ENCODE measurements at regions not wholly inside any gene's neighbourhood (a gene's known extent, or its start where the extent isn't known, plus 50 kb on each side); places are given as distances from the start of the nearest gene placed in this dataset.
A peak's percentile ranks its signal among the peaks of the same experiment; 100 is the strongest.
"Not testable (repeated sequence)": the region's sequence is repeated elsewhere in the genome, so short reads cannot be mapped to it uniquely, and the experiment has no call there.

DNA sequence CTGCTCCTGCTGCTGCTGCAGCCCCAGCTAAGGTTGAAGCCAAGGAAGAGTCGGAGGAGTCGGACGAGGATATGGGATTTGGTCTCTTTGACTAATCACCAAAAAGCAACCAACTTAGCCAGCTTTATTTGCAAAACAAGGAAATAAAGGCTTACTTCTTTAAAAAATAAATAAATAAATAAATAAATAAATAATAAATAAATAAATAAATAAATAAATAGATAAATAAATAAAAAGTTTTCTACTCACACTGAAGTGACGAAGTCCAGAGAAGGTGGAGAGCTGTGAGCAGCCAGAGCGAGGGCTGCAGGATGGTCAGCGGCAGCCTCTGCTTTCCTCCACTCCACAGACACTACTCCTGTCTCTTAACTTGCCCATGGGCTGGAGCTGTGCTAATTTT lies 105.6 kb upstream of the ATL2 start:
- DNase-seq, result not testable (repeated sequence)

DNA sequence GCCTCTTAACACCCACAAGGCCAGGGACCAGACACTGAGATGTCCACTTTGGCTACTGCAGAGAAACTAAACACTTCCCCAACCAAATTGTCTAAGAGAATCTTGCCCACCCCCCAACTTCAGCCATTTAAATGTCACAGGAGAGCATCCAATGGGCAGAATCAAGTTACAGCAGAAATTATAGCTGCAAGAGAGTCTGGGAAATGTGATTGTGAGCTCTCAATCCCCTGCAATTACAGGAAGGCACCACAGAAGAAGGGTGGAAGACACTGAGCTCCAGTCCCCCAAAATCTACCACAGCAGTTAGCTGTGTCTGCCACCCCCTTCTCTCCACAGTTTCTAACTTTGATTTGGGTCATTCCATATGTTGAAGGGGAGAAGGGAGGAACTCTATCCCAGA lies 103.5 kb upstream of the ATL2 start:
- DNase-seq, result no peak

DNA sequence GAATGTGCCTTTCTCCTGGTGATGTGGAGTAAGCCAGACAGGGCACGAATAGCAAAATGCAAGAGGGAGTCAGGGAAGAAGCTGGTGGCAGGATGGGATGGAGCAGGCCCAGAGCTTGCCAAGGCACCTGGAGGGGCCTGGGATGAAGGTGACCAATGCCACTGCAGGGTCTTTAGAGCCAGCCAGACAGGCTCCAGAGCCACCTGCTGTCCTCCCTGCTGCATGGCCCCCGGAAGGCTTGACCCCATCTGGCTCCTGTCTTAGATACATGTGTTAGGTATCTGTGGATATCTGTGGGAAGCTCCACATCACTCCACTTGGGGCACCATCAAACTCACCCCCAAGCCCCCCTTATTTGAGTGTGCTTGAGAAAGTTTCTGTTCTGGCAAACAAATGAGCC lies 99.9 kb upstream of the ATL2 start:
- DNase-seq, result no peak

DNA sequence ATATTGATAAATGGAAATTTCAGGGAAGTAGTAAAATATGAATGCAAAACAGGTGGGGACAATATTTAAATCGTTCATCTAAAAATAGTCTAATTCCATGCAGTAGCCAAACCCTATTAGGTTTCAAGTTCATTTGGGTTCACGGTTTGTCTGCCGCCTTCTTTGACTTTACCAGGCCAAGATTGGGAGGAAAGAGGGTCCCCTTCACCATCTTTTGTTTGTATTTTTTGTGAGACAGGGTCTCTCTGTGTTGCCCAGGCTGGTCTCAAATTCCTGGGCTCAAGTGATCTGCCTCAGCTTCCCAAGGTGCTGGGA lies 98.5 kb upstream of the ATL2 start:
- DNase-seq, result no peak

DNA sequence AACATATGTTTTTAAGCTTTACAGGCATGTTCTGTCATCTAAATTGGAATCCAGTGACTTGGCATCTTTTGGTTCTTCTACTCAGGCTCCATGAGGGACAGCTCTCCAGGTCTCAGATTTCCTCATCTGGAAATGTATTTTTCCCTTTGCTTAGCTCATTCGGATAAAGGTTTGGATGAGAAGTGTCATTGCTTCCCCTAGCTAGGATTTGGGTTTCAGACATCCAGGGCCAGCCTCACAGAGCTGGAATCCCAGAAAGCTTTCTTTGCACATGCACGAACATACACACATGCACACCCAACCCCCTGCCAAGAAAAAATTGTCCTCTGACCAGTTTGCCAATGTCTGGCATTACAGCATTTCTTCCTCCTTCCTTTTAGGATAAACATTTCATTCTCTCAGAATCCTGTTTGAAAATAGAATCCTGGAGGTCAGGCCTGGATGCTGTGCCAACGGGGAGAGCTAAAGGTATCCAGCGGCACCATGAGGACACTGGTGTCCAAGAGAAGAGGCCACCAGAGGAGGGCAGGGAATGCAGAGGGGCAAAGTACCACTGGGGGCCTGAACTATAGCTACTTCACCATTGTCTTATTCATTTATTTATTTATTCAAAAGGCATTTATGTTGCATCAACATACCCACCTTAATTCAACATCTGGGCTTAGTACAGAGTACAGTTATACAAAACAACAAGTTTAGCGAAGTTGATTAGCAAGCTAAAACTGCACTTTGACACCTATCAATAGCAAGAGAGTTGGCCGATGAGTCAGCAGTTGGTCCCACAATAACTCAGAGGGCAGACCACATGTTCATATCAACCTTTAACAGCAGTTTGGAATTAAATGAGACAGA lies 97.9 kb upstream of the ATL2 start:
- no peak for DNase-seq

DNA sequence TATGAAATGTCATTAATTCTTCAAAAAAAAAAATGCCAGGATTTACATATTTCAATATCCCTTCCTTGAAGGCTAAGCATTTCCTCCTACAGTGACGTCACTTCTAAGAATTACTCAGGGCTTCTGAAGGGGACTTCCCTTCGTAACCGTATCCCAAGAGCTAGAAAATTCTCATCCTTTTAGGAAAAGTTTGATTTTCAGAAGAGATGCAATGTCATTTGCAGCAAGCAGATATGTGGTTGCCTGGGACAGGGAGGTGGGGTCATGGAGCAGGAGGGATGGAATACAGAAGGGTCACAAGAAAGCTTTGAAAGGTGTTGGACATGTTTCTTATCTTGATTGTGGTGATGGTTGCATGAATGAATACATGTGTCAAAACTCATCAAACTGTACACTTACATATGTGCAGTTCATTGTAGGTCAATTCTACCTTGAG lies 97.0 kb upstream of the ATL2 start:
- DNase-seq, result no peak

DNA sequence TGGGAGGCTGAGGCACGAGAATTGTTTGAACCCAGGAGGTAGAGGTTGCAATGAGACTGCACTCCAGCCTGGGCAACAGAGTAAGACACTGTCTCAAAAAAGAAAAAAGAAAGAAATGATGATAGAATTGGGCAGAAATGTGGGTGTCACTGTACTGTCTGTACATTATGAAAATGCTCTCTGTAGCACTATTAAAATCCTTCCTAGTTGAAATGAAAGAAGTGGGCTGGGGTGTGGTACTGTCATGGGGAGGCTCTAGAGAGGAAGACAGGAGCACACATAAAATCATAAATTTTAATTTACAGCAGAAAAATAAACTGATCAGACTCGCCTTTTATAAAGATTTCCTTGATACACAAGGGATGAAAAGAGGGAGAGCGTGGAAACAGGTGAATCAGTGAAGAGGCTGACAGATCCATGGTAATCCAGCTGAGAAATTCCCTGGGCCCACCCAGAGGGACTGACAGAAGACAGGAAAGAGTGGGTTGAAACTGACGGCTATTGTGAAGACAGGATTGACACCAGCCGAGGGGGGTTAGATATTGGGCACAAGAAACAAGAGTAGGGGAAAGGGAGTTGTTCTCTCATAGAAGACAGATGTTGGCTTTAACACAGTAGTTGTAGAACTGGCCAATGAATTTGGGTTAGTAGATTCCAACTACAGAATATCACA lies 96.4 kb upstream of the ATL2 start:
- DNase-seq, result no peak

DNA sequence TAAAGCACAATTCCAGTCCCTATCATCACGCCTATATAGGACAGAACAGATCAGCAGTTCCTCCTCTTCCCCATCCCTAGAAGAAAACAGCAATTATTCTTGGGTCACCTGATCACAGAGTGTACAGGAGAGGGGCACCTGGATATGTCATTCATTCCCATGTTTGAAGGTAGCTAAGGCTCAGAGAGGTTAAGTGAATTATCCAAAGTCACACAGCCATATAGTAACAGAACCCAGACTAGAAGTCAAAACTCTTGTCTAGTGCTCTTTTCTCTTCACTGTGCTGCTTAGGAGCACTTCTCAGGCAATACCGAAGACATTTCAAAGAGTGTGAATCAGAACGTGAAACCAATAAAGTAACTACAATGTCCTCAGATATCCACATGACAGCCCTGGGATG lies 93.0 kb upstream of the ATL2 start:
- DNase-seq, result no peak

DNA sequence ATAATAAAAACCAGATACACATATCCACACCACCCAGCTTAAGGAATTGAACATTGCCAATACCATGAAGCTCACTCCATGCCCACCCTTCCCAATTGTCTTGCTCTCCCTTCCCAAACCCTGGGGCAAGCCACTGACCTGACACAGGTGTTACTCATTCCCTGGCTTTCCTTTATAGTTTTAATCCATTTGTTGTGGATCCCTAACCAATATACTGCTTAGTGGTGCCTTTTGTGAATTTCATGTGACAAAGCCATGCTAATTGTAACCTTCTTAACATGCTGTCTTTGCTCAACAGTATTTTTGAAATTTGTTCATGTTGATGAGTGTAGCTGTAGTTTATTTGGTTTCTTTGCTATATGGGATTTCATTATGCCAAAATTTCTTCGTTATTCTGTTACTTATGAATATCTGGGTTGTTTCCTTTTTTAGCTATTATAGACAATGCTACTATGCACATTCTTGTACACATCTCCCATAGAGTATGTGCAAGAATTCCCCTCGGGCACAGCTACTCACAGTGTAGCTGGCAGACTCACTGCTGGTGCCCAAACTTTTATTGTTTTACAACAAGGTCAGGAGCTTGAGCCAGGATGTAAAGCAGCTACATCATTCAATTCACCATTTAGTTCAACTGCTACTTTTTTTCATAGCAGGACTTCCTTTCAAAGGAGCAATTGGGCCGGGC lies 90.8 kb upstream of the ATL2 start:
- DNase-seq, result no peak

DNA sequence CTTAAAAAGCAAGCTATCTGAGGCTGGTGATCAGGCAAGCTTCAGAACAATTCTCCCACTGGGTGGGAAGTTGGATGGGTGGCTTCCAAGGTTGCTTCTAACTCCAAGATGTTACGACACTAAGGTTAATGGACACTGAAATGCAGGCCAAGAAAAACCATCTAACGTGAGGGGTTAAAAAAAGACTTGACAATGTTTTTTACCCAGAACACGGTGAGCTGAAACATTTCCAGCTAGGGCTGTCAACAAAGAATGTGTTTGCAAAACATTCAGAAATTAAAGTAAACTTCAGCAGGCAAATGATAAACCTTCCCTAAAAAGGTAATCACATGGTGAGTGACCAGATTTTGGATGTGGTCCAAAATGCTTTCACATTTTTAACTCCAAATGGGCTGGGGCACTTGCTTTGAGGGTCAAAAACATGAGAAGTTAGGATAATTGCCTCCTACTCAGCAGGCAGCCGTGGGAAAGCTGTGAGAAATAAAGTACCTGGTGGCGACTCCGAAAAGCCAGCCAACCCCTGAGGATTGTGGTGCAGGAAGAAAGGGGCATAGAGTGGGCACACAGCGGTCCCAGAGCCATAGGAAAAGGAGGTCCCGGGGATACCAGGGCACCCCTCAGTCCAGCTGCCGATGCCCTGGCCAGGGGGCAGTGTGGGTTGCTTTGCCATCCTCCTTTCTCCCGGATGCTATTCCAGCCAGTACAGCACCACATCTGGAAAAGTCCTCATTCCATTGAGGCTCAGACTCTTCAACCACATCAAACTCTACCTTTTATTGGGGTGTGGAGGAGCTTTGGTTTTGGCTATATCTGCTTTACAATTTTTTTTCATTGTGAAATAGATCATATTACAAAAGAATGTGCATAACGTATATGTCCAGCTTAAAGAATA lies 90.0 kb upstream of the ATL2 start:
- DNase-seq, result no peak

DNA sequence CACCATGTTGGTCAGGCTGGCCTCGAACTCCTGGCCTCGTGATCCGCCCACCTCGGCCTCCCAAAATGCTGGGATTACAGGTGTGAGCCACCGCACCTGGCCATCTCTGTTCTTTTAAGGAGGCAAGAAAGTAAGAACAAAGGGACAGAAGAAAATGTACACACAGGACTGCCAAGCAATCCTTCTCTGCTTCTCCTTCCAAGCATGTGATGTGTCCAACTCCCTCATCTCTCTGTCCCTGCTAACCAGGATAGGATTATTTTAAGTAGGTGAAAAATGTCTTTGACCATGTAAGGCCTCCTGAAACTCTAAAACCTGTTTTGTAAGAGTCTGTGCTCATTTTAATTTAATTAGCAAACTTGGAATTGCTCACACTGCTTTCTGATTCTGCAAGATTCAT lies 89.3 kb upstream of the ATL2 start:
- DNase-seq, result no peak

DNA sequence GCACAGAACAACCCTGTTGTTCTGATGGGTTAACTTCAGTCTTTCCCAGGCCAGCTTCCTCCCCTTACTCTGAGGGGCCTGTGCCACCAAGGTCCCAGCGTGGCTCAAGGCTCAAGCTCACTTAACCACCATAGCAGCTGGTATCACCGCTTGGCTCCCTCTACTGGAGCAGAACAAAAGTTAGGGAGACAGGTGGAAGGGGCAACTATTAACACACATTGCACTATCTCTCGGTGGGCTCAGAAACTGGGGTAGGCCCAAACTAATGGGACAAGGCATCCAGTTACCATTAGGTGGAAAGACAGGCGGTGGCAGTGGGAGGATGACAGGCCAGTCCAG lies 88.7 kb upstream of the ATL2 start:
- peak; percentile 34 for DNase-seq

DNA sequence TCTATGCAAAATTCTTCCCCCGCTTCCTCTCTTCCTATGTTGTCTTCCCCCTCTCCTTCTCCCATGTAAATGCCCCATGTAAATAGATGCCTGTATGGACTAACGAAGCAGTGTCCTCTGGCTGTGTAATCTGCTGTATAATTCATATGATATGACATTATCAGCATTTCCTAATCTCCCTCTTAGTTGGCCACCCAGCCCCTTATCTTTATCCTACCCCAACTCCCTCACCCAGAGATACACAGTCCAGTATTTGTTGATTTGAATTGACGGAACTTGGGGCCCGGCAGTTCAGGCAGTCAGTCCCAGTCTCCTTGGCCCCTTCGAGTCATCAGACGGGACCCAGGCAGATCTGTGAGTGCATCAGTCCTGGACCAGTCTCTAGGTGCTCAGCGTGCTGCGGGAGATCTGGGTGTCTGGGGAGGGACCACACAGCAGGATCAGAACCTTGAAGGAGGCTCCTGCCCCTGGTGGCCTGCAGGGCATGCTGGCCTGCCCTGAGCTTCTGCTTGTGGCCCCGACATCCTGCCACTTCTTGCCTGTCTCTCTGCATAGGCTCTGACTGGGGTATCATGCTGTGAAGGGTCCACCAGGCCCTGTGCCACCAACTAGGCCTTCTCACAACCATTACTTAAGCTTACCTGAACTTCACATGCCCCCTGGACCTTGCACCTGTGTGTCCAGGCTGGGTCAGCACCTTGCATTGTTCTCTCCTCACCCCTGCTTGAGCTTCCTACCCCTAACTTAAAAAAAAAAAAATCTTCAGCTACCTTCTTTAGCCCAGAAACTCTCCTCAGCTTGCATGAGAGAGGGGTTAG lies 88.1 kb upstream of the ATL2 start:
- DNase-seq, result no peak

DNA sequence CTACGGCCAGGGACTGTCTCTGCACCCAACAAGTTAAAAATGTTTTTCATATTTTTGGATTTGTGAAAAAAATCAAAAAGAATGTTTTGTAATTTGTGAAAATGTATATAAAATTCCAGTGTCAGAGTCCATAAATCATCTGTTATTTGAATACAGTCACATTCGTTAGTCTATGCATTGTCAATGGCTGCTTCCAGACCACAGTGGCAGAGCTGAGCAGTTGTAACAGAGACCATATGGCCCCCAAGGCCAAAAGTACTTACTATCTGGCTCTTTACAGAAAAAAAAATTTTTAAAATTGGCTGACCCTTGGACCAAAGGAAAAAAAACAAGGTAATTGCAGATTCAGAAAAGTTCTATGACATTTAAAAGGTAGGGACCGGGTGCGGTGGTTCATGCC lies 86.7 kb upstream of the ATL2 start:
- no peak for DNase-seq

DNA sequence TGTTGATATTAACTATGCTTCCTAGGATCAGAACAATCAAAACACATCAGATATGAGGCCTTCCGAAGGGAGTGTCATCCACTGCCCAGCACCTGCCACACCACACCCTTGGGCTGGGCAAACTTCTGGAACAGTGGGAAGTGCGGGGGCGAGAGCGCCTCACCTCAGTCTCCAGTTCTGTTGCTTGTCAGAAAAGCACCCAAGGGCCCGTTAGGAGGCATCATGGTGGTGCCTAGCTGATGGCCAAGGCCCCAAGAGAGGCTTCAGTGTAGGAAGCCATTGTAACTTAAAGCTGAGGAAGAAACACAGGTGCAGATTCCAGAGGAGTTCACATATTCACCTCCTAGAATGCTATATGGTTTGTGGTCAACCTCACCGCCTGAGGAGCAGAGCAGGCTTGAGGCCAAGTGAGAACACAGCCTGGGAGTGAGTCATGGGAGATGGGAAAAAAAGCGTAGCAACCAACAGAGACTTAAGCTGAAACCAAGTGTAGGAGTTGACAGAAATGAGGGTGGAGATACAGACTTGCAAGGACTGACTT lies 85.1 kb upstream of the ATL2 start:
- DNase-seq, result no peak

DNA sequence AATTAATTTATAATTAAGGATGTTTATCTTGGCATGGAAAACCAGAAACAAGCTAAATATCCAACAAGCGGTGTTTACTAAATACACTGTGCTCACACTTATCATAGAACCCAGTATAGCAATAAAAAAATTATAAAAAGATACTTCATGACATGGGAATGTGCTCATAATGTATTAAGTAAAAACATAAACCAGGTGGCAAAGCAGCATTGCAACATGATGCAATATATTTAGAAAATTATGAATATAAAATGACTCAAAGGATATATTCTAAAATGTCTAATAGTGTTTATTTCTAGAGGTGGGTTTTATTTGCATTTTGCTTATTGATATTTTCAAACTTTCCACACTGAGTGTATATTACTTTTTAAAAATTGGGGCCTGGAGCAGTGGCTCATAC lies 84.4 kb upstream of the ATL2 start:
- no peak for DNase-seq

DNA sequence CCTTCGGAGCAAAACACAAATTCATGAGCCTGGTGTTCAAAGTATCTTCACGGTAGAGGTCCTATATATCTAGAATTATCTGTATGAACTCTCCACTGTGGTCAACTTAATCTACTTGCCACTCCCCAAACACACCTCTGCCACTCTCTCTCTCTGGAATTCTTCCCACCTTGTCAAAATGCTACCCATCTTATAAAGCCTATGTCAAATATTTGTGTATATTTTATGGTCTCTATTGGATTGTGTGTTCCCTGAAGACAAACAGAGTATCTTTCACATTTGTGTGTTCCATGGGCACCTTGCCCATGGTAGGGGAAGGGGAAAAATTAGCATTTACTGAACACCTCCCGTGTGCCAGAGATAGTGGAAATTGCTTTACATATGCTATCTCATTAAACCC lies 83.2 kb upstream of the ATL2 start:
- no peak for DNase-seq

DNA sequence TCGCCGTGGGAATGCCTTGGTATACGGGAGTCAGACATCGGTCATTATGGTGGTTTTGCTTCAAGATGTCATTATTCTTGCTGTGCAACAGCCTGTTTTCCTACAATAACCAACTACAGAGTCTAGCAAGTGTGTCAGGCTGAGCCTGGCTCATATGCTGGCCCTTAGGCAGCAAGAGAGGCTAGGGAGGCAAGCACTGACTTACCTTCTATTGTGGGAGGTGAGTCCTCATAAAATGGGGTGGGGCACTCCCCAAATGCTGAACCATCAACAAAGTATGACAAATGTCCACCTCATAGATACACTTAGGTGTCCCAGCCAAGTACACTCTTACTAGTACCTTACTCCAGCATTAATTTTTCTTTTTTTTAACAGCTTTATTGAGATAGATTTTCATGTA lies 77.0 kb upstream of the ATL2 start:
- DNase-seq, result no peak

DNA sequence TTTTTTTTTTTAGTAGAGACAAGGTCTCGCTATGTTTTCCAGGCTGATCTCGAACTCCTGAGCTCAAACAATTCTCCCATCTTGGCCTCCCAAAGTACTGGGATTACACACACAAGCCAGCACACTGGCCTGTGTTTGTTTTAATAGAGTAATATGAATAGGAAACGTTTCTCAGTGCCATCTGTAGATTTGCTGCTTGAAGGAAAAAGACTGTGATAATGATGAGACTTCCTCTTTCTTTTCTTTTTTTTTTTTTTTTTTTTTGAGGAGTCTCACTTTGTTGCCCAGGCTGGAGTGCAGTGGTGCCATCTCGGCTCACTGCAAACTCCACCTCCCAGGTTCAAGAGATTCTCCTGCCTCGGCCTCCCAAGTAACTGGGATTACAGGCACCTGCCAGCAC lies 74.7 kb upstream of the ATL2 start:
- DNase-seq, result not testable (repeated sequence)

DNA sequence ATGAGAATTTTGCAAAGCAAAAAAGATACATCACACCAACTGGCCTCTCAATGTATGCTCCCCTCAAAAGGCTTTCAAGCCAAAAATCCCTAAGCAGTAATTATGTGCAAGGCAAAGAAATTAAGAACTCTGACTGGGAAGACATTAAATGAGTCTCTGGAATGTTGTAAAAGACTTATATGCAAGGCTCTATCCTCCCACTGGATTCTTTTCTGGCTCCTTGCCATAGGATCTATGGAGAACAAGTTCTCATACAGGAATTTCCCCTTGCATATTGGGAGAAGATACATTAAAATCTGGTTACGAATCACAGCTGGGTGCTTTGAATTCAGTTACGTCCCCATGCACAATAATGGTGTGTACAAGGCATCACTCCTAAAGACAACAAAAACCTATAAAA lies 73.4 kb upstream of the ATL2 start:
- no peak for DNase-seq

DNA sequence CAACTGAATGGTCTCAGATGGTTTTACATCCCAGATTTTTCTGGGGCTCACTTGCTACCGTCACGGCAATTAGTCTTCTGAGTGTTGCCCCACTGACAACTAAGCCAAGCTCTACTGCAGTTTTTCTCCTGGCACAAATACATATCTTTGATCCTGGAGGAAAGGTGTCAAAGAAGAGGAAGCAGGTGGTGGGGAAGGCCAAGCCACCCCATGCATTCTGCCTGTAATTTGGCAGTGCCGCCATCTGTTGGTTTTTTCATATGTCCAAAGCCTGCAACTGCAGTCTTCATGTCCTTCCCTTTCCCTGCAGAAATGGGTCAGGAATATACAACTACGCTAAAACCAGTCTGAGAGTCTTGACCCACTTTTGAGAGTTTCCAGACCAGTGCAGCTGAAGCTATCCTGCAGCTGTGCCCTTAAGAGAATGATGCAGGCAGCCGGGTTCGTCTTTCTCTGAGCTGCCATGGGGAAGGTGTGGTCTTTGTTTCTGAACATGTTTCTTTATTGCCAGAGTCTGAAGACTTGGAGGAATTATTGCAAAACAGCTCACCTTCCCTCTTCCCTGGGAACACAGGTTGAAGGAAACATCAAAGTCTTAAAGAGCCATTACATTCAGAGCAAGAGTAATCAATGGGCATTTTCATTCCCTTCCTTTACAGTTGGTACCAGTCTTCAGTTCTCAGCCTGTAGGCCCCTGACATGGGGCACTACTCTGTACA lies 71.8 kb upstream of the ATL2 start:
- no peak for DNase-seq
